ENCODE measurements at regions not wholly inside any gene's neighbourhood (a gene's known extent, or its start where the extent isn't known, plus 50 kb on each side); places are given as distances from the start of the nearest gene placed in this dataset.

DNA sequence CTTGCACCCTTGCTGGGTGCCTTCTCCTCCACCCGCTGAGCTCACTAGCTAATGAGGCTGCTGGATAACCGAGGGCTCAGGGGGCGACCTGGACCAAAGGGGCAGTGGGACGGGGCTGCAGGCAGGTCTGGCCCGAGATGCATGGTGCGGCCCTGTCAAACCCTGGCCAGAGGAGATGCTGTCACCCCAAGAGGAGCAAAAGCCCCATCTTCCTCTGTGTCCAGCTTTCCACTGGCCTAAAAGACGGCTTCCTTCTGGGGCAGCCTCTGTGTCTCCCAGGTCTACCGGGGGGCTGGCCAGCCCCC is 261.8 kb downstream of the TBC1D4 start:
- TF ChIP-seq EP300 (IDR thresholded peaks at IDR 0.05; ENCODE audit: low read depth) (no peak), POLR2AphosphoS5 (IDR thresholded peaks at IDR 0.05) (no peak), POLR2A (IDR thresholded peaks at IDR 0.05) (no peak)
- TF ChIP-seq, protein P1, sequence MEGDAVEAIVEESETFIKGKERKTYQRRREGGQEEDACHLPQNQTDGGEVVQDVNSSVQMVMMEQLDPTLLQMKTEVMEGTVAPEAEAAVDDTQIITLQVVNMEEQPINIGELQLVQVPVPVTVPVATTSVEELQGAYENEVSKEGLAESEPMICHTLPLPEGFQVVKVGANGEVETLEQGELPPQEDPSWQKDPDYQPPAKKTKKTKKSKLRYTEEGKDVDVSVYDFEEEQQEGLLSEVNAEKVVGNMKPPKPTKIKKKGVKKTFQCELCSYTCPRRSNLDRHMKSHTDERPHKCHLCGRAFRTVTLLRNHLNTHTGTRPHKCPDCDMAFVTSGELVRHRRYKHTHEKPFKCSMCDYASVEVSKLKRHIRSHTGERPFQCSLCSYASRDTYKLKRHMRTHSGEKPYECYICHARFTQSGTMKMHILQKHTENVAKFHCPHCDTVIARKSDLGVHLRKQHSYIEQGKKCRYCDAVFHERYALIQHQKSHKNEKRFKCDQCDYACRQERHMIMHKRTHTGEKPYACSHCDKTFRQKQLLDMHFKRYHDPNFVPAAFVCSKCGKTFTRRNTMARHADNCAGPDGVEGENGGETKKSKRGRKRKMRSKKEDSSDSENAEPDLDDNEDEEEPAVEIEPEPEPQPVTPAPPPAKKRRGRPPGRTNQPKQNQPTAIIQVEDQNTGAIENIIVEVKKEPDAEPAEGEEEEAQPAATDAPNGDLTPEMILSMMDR (IDR thresholded peaks at IDR 0.05): no peak
